ENCODE measurements at regions not wholly inside any gene's neighbourhood (a gene's known extent, or its start where the extent isn't known, plus 50 kb on each side); places are given as distances from the start of the nearest gene placed in this dataset.
A peak's percentile ranks its signal among the peaks of the same experiment; 100 is the strongest.
"Not testable (repeated sequence)": the region's sequence is repeated elsewhere in the genome, so short reads cannot be mapped to it uniquely, and the experiment has no call there.

DNA sequence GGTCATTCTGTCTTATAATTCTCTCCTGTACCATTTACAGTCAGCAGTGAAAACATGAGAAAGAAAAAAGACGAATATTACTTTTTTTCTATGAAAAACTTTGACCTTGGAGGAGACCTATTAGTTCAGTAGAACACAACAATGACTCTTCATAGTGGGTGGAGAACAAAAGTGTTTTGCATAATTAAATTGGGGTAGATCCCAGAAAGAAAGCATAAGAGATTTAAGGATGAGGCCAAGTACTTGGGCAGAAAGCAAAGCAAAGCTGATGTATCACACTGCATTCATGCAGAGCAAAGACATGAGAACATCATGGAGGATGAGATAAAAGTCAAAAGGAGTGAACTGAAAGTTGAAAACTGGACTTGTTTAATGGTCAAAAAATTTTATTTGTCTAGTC, 1273.4 kb downstream of the ROBO2 start:
- TF ChIP-seq, protein P1, sequence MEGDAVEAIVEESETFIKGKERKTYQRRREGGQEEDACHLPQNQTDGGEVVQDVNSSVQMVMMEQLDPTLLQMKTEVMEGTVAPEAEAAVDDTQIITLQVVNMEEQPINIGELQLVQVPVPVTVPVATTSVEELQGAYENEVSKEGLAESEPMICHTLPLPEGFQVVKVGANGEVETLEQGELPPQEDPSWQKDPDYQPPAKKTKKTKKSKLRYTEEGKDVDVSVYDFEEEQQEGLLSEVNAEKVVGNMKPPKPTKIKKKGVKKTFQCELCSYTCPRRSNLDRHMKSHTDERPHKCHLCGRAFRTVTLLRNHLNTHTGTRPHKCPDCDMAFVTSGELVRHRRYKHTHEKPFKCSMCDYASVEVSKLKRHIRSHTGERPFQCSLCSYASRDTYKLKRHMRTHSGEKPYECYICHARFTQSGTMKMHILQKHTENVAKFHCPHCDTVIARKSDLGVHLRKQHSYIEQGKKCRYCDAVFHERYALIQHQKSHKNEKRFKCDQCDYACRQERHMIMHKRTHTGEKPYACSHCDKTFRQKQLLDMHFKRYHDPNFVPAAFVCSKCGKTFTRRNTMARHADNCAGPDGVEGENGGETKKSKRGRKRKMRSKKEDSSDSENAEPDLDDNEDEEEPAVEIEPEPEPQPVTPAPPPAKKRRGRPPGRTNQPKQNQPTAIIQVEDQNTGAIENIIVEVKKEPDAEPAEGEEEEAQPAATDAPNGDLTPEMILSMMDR (IDR thresholded peaks at IDR 0.05; ENCODE audit: control insufficient read depth, insufficient read depth, low read depth, low read length, missing control alignments), result no peak
- H3K4me3 ChIP-seq (ENCODE audit: control insufficient read depth, low read depth, low read length), result no peak overlapping the region
- DNase-seq (ENCODE audit: low read depth), result no peak

DNA sequence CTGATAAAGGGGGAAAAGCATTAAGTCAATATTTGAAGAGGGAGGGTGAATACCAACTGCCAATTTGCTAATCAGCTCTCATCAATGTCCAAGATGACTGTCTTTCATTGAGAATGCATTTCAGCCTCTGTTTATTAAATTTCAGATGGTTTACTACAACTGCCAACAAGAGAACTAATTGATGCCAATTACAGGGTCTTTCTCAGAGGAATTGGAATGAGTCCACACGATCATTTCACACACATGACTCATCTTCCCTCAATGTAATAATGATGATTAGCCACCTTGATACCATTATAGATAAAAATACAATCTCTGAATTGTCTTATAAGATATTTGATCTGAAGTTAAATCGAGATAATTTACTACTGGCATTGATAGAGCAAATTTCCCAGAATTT, 1274.4 kb downstream of the ROBO2 start:
- TF ChIP-seq, protein P1 (IDR thresholded peaks at IDR 0.05; ENCODE audit: control insufficient read depth, insufficient read depth, low read depth, low read length, missing control alignments), result no peak

DNA sequence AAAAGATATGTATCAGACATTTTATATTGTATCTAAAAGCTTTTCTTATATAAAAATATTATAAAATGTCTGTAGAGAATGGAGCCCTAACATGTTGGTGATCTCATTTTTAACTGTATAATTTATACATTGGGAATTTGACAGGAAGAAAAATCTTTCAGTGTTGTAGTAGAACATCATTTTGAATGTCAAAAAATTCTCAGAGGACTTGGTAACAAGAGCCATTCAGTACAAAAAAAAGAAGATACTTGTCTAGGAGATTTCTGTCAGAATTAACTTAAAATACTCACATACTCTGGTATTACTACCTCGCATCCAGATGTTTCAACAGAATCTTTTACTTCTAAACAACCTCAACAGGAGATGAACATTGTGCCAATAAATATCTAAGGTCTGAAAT, 1277.9 kb downstream of the ROBO2 start:
- TF ChIP-seq, protein P1 (IDR thresholded peaks at IDR 0.05; ENCODE audit: control insufficient read depth, insufficient read depth, low read depth, low read length, missing control alignments), result no peak
- DNase-seq (ENCODE audit: low read depth), result no peak

More for the DNA sequence above, 1274.4 kb downstream of the ROBO2 start:
- DNase-seq (ENCODE audit: low read depth), result no peak
- no peak overlapping the region for H3K4me3 ChIP-seq (ENCODE audit: control insufficient read depth, low read depth, low read length)

DNA sequence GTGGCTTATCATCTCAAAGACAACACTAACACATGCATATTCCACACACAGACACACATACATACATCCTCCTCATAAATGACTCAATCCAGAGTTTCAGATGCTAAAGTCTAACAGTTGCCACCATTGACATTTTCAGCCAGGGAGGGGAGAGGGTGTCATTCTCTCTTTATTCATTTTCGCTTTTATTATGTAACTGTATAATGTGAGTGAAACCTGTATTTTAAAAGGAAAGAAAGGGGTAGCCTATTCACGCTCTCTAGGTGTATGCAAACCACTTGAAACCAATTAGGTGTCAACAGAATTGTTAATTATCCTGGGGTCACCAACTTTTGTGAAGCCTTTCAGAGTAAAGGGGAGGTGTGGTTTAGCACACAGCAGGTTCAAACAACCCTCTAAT, 1282.9 kb downstream of the ROBO2 start:
- no peak overlapping the region for H3K4me3 ChIP-seq (ENCODE audit: control insufficient read depth, low read depth, low read length)
- TF ChIP-seq, protein P1 (IDR thresholded peaks at IDR 0.05; ENCODE audit: control insufficient read depth, insufficient read depth, low read depth, low read length, missing control alignments), result no peak
- no peak for DNase-seq (ENCODE audit: low read depth)

More for the DNA sequence above, 1277.9 kb downstream of the ROBO2 start:
- no peak overlapping the region for H3K4me3 ChIP-seq (ENCODE audit: control insufficient read depth, low read depth, low read length)

DNA sequence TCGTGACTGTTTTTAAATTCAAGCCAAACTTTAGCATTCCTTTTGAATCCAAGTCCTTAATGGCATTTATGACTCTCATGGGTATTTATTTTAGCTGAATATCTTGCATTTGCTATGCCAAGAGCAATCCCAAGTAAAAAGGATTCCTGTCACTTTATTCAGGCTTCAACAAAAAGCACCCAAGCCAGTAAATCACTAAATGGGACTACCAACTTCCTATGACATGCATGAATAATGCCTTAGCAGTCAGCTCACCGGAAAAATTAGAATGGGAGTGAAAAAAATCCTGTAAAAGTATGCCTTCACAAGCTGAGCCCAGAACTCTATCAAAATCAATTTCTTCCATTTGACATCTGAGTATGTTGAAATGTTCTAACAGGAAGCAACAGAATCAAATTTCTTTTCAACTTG, 1297.9 kb downstream of the ROBO2 start:
- TF ChIP-seq, protein P1 (IDR thresholded peaks at IDR 0.05; ENCODE audit: control insufficient read depth, insufficient read depth, low read depth, low read length, missing control alignments), result no peak
- DNase-seq (ENCODE audit: low read depth), result peak; percentile 44
- no peak overlapping the region for H3K4me3 ChIP-seq (ENCODE audit: control insufficient read depth, low read depth, low read length)

DNA sequence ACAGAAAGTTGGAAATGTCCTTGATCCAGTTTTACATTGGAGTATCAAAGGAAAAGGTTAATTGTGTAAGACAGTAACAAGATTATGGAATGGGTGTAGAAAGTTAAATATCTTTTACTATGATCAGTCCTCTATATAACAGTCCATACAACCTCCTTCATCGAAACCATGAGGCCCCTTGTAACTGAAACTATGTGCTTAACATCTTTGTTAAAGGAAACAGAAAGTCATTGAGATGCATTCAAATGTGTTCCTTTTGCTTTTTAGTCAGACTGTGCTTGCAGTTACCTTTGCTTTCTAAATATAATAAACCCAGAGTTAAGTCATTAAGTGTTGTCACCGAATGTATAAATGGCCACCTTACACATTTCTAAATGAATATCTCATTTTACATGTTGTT, 1298.5 kb downstream of the ROBO2 start:
- TF ChIP-seq, protein P1 (IDR thresholded peaks at IDR 0.05; ENCODE audit: control insufficient read depth, insufficient read depth, low read depth, low read length, missing control alignments), result no peak

DNA sequence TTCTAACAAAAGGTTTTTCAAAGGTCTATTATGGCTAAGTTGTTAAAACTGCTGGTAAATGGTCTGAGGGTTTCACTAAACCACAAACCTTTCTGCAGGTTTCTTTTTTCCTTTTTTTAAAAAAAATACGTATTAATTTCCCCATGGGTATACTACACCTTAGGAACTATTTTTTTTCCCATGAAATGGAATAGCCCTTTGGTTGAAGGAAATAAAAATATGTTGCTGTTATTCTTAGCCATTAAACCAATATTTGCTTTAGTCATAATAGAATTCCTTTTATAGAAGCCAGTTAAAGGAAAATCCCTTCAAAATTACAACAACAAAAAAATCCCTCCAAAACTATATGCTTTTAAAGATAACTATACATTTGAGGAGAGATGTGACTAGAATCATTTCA, 1303.3 kb downstream of the ROBO2 start:
- no peak for DNase-seq (ENCODE audit: low read depth)
- H3K4me3 ChIP-seq (ENCODE audit: control insufficient read depth, low read depth, low read length), result no peak overlapping the region
- TF ChIP-seq, protein P1 (IDR thresholded peaks at IDR 0.05; ENCODE audit: control insufficient read depth, insufficient read depth, low read depth, low read length, missing control alignments), result no peak

More for the DNA sequence above, 1298.5 kb downstream of the ROBO2 start:
- H3K4me3 ChIP-seq (ENCODE audit: control insufficient read depth, low read depth, low read length), result no peak overlapping the region
- DNase-seq (ENCODE audit: low read depth), result no peak

DNA sequence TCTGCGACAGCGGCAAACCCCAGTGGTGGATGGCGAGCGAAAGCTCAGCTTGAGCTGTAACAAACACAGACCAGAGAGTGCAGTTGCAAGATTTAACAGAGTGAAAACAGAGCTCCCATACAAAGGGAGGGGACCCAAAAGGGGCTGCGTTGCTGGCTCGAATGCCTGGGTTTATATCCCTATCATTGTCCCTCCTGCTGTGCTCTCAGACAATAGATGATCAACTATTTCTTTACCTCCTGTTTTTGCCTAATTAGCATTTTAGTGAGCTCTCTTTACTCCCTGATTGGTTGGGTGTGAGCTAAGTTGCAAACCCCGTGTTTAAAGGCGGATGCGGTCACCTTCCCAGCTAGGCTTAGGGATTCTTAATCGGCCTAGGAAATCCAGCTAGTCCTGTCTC, 1304.4 kb downstream of the ROBO2 start:
- H3K4me3 ChIP-seq (ENCODE audit: control insufficient read depth, low read depth, low read length); DNase-seq (ENCODE audit: low read depth): not testable (repeated sequence)

All from AG09309 (cell line).